CD4-positive, alpha-beta T cell treated with Interleukin-21 for 1 hour (primary cell): ENCODE measurements at regions not wholly inside any gene's neighbourhood (a gene's known extent, or its start where the extent isn't known, plus 50 kb on each side); places are given as distances from the start of the nearest gene placed in this dataset.
"Not testable (repeated sequence)": the region's sequence is repeated elsewhere in the genome, so short reads cannot be mapped to it uniquely, and the experiment has no call there.

Experiments
- DNase-seq: peaks from one replicate; pipeline ENCODE4 v3.0.0-alpha.2; 2020

- no peak for DNase-seq
Measured at GRCh38 chr3:5563537-5564277, 376.2 kb downstream of the EDEM1 start.

GRCh38 chr3:5564278-5564666 is 376.8 kb downstream of the EDEM1 start:
- DNase-seq: no peak

- no peak for DNase-seq
Measured at GRCh38 chr3:5565026-5565425, 377.5 kb downstream of the EDEM1 start.

GRCh38 chr3:5567113-5567512 is 379.6 kb downstream of the EDEM1 start:
- DNase-seq: no peak

GRCh38 chr3:5568451-5568850 is 380.9 kb downstream of the EDEM1 start:
- no peak for DNase-seq

GRCh38 chr3:5569152-5569551 is 381.6 kb downstream of the EDEM1 start:
- no peak for DNase-seq

- DNase-seq: no peak
Measured at GRCh38 chr3:5572168-5572567, 384.7 kb downstream of the EDEM1 start.

GRCh38 chr3:5576277-5577011 is 388.9 kb downstream of the EDEM1 start:
- DNase-seq: no peak

- DNase-seq: no peak
Measured at GRCh38 chr3:5579139-5579602, 391.7 kb downstream of the EDEM1 start.

- DNase-seq: no peak
Measured at GRCh38 chr3:5579946-5580345, 392.4 kb downstream of the EDEM1 start.

GRCh38 chr3:5580826-5581225 is 393.3 kb downstream of the EDEM1 start:
- DNase-seq: no peak

GRCh38 chr3:5581743-5582142 is 394.2 kb downstream of the EDEM1 start:
- DNase-seq: no peak

GRCh38 chr3:5583920-5584319 is 396.4 kb downstream of the EDEM1 start:
- no peak for DNase-seq

GRCh38 chr3:5585085-5585484 is 397.6 kb downstream of the EDEM1 start:
- DNase-seq: no peak

- no peak for DNase-seq
Measured at GRCh38 chr3:5606884-5607472, 419.5 kb downstream of the EDEM1 start.

- no peak for DNase-seq
Measured at GRCh38 chr3:5607581-5607980, 420.1 kb downstream of the EDEM1 start.

GRCh38 chr3:5608971-5609370 is 421.5 kb downstream of the EDEM1 start:
- not testable (repeated sequence) for DNase-seq

GRCh38 chr3:5613599-5613998 is 426.1 kb downstream of the EDEM1 start:
- no peak for DNase-seq

- no peak for DNase-seq
Measured at GRCh38 chr3:5616873-5617272, 429.4 kb downstream of the EDEM1 start.

GRCh38 chr3:5618170-5618569 is 430.7 kb downstream of the EDEM1 start:
- DNase-seq: no peak

- DNase-seq: no peak
Measured at GRCh38 chr3:5630406-5630805, 442.9 kb downstream of the EDEM1 start.

- DNase-seq: no peak
Measured at GRCh38 chr3:5633960-5634359, 446.5 kb downstream of the EDEM1 start.

GRCh38 chr3:5634411-5634810 is 446.9 kb downstream of the EDEM1 start:
- DNase-seq: no peak

GRCh38 chr3:5635746-5636145 is 448.2 kb downstream of the EDEM1 start:
- DNase-seq: no peak
